RWPE1 (cell line): ENCODE measurements at regions not wholly inside any gene's neighbourhood (a gene's known extent, or its start where the extent isn't known, plus 50 kb on each side); places are given as distances from the start of the nearest gene placed in this dataset.

Experiments used
- CTCF ChIA-PET: fragments of 350-600 bp; sonication (Branson Sonifier 250); formaldehyde crosslinking; extraction: SDS; loops from one replicate; lab custom pipeline; 2021; lab: Yijun Ruan, JAX
- POLR2A ChIA-PET: fragments of 400-600 bp; formaldehyde crosslinking; extraction: SDS; loops from one replicate; lab custom pipeline; 2020; ENCODE audit warnings: antibody characterized with exemption; ENCODE audit not compliant: low non-redundant PET; lab: Yijun Ruan, JAX
- DNase-seq: peaks from one replicate; pipeline ENCODE4 v3.0.0; 2012; ENCODE audit warnings: low spot score
- H3K27ac ChIP-seq: fragments of 450-650 bp; 2 replicates; pipeline ENCODE4 v1.5.1; 2017
- CTCF ChIP-seq: fragments of 450-650 bp; conservative IDR thresholded peaks from 2 replicates; pipeline ENCODE4 v1.5.1; 2017; ENCODE audit warnings: low read depth, mild to moderate bottlenecking

GRCh38 chr15:31489281-31489680 is 162.6 kb downstream of the KLF13 start:
- ChIA-PET CTCF (interaction anchor here (0.5 to 2.0 kb wide), 23 partner anchors 9 to 686 kb away, joined by 3 to 13 read pairs (median 4); partner anchors contain the start of gene KLF13), POLR2A (interaction anchor here (1.0 kb wide), 1 partner anchor 97 kb away, joined by 3 read pairs; no protein-coding TSS in a partner anchor)
- no peak for DNase-seq
- peak overlapping the region; percentile 90 for H3K27ac ChIP-seq
- no peak for TF ChIP-seq CTCF

GRCh38 chr15:31489801-31490646 is 163.4 kb downstream of the KLF13 start:
- H3K27ac ChIP-seq = peak overlapping the region; percentile 90
- POLR2A ChIA-PET = no interaction called here
- CTCF ChIA-PET = interaction anchor here (0.7 to 1.9 kb wide), 12 partner anchors 30 to 301 kb away, joined by 3 to 9 read pairs (median 3); partner anchors contain the start of gene KLF13
- peak; percentile 96 for TF ChIP-seq CTCF
- peak; percentile 78 for DNase-seq

- no peak for DNase-seq
- CTCF ChIA-PET = interaction anchor here (0.5 kb wide), 1 partner anchor 1420 kb away, joined by 3 read pairs; no protein-coding TSS in a partner anchor
- POLR2A ChIA-PET = no interaction called here
- no peak overlapping the region for H3K27ac ChIP-seq
- no peak for TF ChIP-seq CTCF
These were observed 168.2 kb downstream of the KLF13 start for GRCh38 chr15:31494786-31495185.

GRCh38 chr15:31495281-31495680 is 168.6 kb downstream of the KLF13 start:
- no peak for TF ChIP-seq CTCF
- CTCF ChIA-PET = interaction anchor here (0.6 kb wide), 1 partner anchor 527 kb away, joined by 4 read pairs; no protein-coding TSS in a partner anchor
- no peak overlapping the region for H3K27ac ChIP-seq
- POLR2A ChIA-PET = no interaction called here
- DNase-seq = no peak

GRCh38 chr15:31497838-31498237 is 171.2 kb downstream of the KLF13 start:
- POLR2A ChIA-PET = no interaction called here
- DNase-seq = no peak
- TF ChIP-seq CTCF = no peak
- no peak overlapping the region for H3K27ac ChIP-seq
- CTCF ChIA-PET = interaction anchor here (1.1 kb wide), 1 partner anchor 9 kb away, joined by 5 read pairs; no protein-coding TSS in a partner anchor

GRCh38 chr15:31498329-31498728 is 171.7 kb downstream of the KLF13 start:
- ChIA-PET CTCF (interaction anchor here (1.1 kb wide), 1 partner anchor 10 kb away, joined by 5 read pairs; no protein-coding TSS in a partner anchor), POLR2A (no interaction called here)
- TF ChIP-seq CTCF = no peak
- H3K27ac ChIP-seq = no peak overlapping the region
- DNase-seq = no peak
